Body of pancreas (tissue), 4 donors: ENCODE measurements at regions not wholly inside any gene's neighbourhood (a gene's known extent, or its start where the extent isn't known, plus 50 kb on each side); places are given as distances from the start of the nearest gene placed in this dataset.

Experiments used
- CTCF ChIP-seq, 7 experiments: fragments of 450-650 bp in 4 of 7; fragments of 200-600 bp in 3 of 7; sonication (generic) in 3 of 7; IDR thresholded peaks; one replicate each; pipeline ENCODE4 v1.5.1; 2016 to 2019; ENCODE audit warnings: antibody characterized with exemption in 7 of 7
- POLR2A ChIP-seq, 3 donors: fragments of 450-650 bp; IDR thresholded peaks; one replicate each; pipeline ENCODE4 v1.6.1; 2016; ENCODE audit warnings: antibody characterized with exemption in 3 of 3, mild to moderate bottlenecking in 2 of 3

GRCh38 chr6:77326029-77326428 is 137.3 kb downstream of the HTR1B start:
- TF ChIP-seq CTCF (IDR thresholded peaks at IDR 0.05) (no peak), POLR2A (IDR thresholded peaks at IDR 0.05) (no peak)
